Epidermal melanocyte (primary cell): ENCODE measurements at regions not wholly inside any gene's neighbourhood (a gene's known extent, or its start where the extent isn't known, plus 50 kb on each side); places are given as distances from the start of the nearest gene placed in this dataset.

Experiments used
- DNase-seq: peaks from one replicate; pipeline ENCODE4 v3.0.0; 2011; ENCODE audit warnings: low spot score; ENCODE audit not compliant: insufficient read length

DNA sequence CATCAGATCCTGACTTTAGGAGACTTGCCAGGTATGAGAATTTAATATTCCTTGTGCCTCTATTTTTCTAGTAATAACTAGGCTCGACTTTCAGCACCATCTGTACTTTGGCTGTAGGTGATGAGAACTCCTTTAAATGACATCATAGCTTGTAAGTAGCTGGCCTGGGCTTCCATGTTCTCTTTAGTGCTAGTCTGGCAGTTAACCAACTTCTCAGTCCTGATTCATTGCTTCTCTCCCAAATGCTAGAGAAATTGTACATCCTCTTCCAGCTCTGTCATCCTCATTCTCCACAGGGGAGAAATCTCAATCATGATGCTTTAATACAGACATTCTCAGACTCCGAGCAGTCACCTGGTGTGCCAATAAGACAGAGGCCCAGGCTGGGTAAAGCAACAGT is 143.5 kb upstream of the MOCS1 start:
- no peak for DNase-seq

DNA sequence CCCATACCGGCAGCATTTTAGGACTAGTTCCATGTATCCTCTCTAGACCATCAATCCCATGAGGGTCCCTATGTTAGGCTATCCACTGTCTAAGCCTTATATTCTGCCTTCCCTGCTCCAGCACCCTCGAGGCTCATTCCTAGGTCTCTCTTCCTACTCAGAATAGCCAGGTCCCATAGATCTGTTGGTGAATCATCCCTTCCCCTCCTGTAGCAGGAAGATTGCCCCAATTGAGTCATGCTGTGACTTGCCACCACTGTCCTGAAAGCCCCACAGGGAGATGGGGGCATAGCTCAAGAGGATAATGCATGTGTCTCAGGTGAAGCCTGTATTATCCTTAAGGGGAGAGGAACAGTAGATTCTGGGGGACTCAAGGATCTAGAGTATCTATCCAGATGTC is 143.1 kb upstream of the MOCS1 start:
- DNase-seq, result no peak

DNA sequence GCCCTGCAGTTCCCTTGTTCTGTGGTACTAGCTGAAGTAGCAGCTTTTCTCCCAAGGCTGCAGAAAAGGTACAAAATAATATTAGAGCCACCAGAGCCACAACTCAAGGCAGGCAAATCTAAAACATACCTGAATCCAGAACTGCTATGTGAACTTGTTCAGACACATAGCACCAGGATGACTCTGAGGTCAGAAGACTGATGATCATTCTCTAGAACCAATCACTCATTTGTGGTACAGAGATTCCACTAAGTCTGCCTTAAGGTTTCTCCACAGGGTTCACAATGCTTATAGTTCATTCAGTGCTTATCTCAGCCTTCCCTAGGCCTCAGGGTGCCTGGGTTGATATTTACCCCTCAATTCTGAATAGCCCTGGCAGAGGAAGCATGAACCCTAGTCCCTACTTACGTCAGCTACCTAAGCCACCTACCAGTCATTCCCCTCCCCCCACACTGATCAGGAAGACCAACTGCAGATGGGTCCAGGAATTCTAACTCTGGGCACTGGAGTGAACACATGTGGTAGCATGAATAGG is 140.9 kb upstream of the MOCS1 start:
- DNase-seq, result no peak

DNA sequence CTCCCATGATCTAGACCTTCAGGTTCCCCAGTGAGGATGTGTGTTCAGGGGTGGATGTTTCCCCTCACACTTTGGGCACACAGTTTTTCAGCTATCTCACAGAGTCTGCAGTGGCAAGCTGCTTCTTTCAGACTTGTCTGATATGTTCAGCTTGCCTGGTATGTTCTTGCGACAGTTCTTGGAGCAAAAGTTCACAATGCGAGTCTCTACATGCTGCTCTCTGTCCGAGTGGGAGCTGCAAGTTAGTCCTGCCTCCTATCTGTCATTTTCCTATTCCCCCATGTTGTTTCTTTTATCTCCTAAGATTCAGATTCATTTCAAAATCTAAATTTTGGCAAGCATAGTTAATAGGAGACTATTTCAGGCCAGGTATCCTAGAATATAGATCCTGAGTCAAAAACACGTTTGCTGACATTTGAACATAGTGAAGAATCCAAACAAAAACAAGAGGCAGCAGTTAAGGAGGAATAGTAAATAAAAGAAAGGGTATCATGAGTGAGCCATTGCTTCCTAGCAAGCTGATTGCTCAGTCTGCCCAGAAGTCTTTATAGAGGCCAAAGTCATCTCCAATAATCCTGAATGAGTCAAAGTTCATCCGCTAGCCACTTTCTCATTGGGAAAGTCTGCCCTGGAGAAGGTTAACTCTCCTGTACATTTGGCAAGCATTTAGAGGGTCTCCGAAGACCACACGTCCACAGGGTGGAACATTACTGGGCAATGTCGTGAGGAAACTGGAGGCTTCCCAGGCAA is 140.2 kb upstream of the MOCS1 start:
- DNase-seq, result no peak

DNA sequence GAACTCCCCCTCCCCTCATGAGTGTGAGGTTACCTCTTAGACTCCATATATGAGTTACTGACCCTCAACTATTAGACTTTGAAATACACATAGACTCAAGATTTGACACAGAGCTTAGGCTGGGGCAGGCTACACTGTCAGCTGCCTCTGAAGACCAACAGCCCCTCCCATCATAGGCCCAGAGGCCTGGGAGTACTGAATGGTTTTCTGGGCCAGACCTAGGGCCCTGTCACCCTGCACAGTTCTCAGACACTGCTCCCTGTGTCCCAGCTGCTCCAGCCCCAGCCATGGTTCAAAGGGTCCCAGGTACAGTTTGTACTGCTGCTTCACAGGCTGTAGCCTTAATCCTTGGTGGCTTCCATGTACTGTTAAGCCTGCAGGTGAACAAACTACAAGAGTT is 132.1 kb upstream of the MOCS1 start:
- no peak for DNase-seq

DNA sequence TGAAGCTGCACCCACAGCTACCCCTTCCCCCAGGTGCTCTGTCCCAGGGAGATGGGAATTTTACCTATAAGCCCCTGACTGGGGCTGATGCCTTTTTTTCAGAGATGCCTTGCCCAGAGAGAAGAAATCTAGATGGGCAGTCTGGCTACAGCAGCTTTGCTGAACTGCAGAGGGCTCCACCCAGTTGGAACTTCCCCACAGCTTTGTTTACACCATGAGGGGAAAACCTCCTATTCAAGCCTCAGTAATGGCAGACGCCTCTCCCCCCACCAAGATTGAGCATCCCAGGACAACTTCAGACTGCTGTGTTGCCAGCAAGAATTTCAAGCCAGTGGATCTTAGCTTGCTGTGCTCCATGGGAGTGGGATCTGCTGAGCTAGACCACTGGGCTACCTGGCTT is 122.6 kb upstream of the MOCS1 start:
- no peak for DNase-seq

DNA sequence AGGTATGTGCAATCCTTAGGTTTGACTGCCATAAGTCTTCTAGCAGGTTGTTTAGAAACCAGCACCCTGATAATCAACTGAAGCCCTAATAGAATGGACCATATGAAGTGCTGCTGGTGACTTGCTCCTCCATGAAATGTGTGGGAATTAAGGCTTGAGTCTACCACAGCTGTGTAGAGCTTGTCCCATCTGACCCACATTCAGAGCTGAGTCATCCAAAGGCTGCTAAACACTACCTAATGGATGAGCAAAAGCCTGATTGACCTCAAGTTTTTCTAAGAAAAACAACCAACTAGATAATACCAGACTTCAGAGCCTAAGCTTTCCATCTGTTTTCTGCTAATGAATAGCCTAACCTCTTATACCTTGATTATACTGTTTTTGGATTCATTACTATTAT is 120.3 kb upstream of the MOCS1 start:
- DNase-seq, result no peak

DNA sequence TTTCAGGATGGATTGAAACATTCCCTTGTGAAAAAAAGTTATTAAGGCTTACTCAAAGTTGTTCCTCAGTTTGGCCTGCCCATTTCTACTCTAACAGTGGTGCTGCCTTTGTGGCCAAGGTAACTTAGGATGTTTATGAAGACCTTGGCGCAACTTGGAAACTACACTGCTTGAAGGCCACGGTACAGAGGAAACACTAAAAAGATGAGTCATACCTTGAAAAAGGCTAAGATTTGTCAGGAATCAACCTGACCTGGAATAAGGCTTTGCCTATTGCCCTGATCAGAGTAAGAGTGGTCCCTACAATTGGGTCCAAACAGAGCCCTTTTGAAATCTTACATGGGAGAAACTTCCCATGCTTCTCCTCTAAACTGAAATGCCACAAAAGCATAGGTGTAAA is 119.9 kb upstream of the MOCS1 start:
- DNase-seq, result no peak

DNA sequence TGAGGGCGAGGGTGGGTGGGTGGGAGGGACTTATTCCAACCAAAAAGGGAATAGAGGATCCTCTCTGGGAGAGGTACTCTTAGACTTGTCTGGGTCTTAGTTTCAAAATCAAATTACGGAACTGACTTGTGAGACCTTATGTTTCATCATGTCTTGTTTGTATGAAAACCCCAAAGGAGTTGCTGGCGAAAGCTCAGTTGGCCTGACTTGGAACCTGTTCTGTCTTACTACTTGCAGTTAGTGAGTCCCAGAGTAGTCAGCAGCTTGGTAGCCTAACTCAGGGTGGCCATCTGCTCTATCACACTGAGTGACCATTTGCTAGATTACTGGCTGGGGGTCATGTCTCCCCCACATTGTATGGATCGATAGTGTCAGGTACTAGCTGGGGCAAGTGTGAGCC is 114.9 kb upstream of the MOCS1 start:
- DNase-seq, result no peak

DNA sequence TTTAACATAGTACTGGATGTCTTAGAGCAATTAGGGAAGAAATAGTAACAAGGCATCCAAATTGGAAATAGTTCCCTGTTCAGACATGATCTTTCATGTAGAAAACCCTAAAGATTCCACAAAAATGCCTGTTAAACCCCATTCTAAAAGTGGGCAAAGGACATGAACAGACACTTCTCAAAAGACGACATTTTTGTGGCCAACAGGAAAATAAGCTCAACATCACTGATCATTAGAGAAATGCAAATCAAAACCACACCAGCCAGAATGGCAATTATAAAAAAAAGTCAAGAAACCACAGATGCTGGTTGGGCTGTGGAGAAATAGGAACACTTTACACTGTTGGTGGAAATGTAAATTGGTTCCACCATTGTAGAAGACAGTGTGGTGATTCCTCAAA is 109.9 kb upstream of the MOCS1 start:
- no peak for DNase-seq

DNA sequence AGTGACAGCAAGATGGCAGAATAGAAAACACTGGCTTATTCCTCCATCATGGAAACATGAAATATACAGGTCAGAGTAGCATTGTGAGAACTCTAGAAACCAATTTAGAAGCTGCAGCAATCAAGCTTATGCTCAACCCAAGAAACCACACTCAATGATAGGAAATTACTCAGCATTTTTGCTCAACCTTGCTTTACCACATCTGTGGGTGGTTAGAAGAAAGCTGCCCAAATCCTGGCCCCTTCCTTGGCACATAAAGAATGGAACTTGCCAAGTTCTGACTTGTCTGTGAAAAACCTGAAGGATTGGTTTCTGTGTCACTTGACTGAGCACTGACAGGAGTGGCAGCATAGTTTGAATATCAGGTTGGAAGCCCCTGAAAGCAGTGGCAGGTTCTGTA is 108.0 kb upstream of the MOCS1 start:
- DNase-seq, result no peak

DNA sequence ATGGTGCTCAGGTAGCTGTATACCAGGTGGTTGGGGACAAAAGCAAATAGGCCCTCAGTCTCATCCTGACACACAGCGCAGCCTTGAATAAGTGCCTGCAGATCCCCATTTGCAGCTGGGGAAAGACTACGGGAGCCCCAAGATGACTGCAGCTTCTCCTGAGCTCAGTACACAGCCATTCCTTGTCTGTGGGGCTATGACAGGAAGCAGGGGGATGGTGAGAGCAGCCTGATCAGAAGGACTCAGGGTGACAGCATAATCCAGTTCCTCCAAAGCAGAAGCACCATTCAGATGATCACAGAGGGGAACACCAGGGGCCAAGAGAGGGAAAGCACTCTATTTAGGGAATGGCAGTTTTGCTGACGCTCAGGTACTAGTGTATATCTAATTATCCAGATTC is 104.8 kb upstream of the MOCS1 start:
- DNase-seq, result no peak

DNA sequence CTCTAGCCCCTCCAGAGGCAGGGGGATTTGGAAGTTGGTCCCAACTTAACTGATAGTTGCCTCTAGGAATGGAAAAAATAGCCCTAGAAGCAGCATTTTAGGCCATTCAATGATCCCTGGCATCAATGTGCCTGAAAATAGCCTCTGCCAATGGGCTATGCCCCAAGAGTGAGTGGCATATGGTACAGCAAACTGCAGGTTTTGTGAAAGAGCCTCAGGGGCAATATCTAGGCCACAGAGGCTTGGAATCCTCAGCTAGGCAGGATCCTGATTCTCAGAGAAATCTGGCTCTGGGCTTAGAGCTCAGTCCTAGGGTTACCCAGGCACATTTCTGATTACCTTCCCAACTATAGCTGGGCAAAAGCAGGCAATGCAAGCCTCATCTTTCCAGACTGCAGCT is 104.4 kb upstream of the MOCS1 start:
- no peak for DNase-seq

DNA sequence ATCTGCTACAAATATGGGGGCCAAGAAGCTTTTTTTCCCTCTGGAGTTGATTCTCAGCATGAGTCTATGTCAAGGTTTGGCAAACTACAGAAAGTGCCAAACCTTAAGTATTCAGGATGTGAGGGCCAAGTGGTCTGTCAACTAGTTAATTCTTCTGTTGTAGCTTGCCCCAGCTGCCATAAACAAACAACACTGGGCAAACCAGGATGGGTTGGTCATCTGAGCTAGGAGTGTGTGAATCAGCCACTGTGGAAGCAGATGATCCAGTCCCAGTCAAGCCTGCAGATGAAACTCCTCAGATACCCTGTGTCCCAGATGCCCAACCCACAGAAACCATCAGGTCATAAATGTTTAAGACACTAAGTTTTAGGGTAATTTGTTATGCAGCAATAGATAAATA is 103.0 kb upstream of the MOCS1 start:
- DNase-seq, result no peak

DNA sequence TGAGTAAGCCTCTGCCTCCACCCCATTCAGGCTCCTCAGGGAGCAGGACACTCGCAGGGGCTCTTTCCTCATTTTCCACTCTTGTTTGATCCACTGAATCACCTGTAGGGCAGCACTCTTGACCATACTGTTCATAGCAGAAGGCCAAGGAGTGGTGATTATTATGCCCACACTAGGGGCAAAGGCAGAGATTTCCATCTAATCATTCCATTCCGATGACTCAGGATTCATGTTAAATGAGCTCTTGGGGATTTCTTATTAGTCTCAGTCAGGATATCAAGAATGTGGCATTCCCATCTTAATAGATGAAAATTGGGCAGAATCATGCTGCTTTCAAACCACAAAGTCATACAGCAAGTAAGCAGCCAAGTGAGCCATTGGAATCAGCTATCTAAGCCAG is 101.9 kb upstream of the MOCS1 start:
- DNase-seq, result no peak

DNA sequence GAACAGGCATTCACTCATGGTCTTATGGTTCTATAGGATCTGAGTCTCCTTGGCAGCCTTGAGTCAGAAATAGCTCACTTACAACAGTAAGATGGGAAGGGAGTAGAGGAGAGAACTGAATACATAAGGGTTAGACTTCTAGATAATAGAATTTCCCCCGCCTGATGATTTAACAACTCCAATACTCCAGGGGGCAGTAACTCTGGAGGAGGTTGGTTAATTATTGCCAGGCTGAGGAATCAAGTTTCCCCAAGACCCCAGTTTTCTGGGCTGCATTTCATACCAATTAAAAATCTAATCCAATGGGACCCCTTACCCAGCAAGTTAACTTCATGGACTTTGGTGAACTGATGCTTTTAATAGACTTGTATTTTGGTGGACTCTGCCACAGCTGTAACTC is 94.2 kb upstream of the MOCS1 start:
- DNase-seq, result no peak

DNA sequence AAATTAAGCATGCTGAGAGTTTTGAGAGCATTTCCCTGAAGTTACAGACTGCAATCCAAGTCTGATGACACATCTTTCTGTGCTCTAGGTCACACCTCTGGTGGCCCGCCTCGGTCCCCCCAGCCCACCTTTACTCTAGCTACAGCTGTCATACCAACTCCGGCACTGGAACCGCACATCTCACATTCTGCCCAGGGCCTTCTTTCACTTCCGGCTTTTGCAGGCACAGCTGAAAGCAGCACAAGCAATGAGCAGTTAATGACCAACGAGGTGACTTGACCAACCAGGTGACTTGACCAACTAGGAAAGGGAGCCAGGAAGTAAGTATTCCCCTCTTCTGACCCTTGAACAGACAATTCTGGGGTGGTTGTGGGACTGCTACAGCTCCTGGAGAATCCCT is 88.6 kb upstream of the MOCS1 start:
- DNase-seq, result no peak

DNA sequence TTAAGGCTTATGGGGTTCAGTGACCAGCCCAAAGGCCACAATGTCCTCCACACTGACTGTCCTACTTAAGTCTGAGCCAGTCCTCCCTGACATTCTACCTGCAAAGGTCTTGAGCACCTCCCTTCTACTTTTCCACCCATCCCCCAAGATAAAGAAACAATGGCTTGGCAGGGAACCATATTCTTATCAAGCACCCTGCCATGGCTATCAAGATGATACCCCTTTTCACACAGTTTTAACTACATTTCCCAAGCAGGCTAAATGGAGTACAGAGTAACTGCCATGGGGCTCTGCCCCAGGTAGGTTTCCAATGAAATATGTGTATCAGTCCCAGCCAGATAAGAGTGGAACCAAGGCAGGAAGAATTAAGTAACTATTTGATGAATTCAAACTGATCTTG is 85.9 kb upstream of the MOCS1 start:
- no peak for DNase-seq

DNA sequence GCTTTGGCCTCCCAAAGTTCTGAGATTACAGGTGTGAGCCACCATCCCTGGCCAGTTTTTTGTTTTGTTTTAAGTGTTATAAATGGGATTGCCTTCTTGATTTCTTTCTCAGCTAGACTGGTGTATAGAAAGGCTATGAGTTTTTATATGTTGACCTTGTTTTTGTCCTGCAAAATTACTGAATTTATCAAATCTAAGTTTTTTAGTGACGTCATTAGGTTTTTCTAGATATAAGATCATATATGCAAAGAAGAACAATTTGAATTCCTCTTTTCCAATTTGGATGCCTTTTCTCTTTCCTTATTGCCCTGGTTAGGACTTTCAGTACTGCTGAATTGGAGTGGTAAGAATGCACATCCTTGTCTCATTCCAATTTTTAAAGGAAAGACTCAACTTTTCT is 81.3 kb upstream of the MOCS1 start:
- DNase-seq, result no peak

DNA sequence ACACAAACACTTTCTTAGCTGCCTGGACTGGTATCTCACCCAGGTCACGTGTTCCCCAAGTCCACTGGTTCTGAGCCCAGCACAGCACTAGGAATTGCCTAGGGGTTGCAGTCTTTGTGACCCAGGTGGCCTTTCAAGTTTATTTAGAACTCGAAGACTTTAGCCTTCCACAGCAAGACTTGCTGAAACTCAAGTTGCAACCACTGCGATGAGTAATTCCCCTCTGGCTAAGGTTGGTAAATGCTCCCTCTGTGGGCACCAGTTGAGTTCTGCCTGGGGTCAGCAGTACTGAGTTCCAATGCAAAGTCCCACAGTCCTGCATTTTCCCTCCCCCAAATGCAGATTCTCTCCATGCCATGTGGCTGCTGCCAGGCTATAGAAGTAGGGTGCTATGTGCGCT is 77.6 kb upstream of the MOCS1 start:
- no peak for DNase-seq

DNA sequence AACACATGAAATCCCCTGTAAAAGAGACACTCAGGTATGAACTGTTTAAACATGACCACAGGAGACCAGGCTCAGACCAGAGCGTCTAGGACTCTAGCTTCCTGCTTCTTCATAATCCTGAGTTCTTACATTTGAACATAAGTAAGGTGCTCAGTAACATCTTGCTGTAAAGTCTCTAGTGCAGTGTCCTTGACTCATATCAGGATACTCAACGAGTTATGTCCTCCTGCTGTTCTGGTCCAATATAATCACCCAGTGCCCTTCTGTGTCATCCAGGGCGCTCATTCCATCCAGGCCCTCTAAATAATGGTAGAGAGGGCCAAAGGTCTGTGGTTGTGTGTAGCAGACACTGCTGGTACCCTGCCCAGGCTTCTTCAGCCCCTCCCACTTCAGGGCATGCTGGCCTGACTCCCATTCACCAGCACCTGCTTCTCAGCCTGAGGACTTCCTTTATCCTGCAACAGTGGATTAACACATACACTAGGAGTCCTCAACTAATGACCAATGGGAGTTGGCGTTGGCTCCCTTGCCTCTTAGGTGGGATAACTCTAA is 66.8 kb upstream of the MOCS1 start:
- DNase-seq, result no peak

DNA sequence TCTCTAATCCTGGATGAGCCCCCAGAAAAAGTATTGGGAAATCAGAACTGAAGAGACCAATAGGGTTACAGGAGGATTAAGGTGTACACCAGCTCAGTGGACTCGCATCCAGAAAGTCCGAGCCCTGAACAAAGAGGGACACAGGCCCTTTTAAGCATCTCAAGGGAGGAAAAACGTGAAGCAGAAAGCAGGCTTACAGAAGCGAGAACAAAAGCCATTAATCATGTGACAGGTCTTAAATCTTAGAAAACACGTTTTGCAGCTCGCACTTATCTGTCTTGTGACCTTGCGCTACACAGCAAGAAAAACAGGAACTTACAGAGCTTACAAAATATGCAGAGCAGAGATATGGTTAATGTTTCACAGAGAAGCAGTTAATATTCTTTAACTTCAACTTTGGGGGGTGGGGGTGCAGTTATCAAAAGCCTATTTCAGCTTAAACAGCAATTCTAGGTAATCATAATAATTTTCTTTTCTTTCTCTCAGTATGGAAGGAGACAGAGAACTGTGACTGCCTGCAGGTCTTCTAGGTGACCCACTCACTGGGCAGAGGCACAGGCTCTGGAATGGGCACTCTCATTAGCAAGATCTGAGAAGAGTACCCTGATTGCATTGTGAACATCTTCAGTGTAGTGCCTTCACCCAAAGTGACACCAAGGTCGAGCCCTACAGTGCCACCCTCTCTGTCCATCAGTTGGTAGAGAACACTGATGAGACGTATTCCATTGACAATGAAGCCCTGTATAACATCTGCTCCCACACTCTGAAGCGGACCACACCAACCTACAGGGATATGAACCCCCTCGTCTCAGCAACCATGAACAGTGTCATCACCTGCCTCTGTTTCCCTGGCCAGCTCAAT is 65.0 kb upstream of the MOCS1 start:
- no peak for DNase-seq

DNA sequence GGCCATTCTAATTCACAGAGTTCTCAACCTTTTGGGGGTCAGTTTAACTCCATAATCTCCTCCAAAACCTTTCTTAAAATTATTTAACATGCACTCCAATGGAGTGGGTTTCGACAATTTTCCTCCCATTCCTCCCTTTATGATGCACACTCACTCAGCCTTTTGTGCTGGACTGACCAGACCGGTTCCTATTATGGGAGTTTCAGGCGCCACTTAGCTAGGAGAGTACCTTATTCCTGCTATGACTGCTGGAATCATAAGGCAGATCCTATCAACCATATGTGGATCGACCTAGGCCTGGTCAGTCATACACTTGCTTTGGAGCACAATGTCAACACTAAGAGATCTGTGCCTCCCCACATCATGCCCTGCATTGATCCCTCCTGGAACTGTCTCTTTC is 63.9 kb upstream of the MOCS1 start:
- DNase-seq, result no peak
